ENCODE measurements at regions not wholly inside any gene's neighbourhood (a gene's known extent, or its start where the extent isn't known, plus 50 kb on each side); places are given as distances from the start of the nearest gene placed in this dataset.

GRCh38 chr1:2932671-2933350 lies 88.5 kb upstream of the ACTRT2 start:
- no peak for DNase-seq (ENCODE audit: low read depth in 2 of 3, low spot score in 2 of 3)

- no peak for DNase-seq (ENCODE audit: low read depth in 2 of 3, low spot score in 2 of 3)
These were observed 87.7 kb upstream of the ACTRT2 start for GRCh38 chr1:2933431-2934155.

GRCh38 chr1:2934156-2934540 lies 87.1 kb upstream of the ACTRT2 start:
- DNase-seq (ENCODE audit: low read depth in 2 of 3, low spot score in 2 of 3), result no peak

GRCh38 chr1:2934642-2935081 lies 86.6 kb upstream of the ACTRT2 start:
- DNase-seq (ENCODE audit: low read depth in 2 of 3, low spot score in 2 of 3), result no peak

GRCh38 chr1:2935184-2935583 lies 86.1 kb upstream of the ACTRT2 start:
- DNase-seq (ENCODE audit: low read depth in 2 of 3, low spot score in 2 of 3), result no peak

- DNase-seq (ENCODE audit: low read depth in 2 of 3, low spot score in 2 of 3), result no peak
These were observed 85.4 kb upstream of the ACTRT2 start for GRCh38 chr1:2935751-2936390.

GRCh38 chr1:2936559-2937515 lies 84.4 kb upstream of the ACTRT2 start:
- no peak for DNase-seq (ENCODE audit: low read depth in 2 of 3, low spot score in 2 of 3)

- DNase-seq (ENCODE audit: low read depth in 2 of 3, low spot score in 2 of 3), result no peak
These were observed 83.5 kb upstream of the ACTRT2 start for GRCh38 chr1:2937805-2938204.

GRCh38 chr1:2939041-2939552 lies 82.2 kb upstream of the ACTRT2 start:
- DNase-seq (ENCODE audit: low read depth in 2 of 3, low spot score in 2 of 3), result no peak

GRCh38 chr1:2940178-2940577 lies 81.1 kb upstream of the ACTRT2 start:
- no peak for DNase-seq (ENCODE audit: low read depth in 2 of 3, low spot score in 2 of 3)

- DNase-seq (ENCODE audit: low read depth in 2 of 3, low spot score in 2 of 3), result no peak
These were observed 80.2 kb upstream of the ACTRT2 start for GRCh38 chr1:2941040-2941439.

- no peak for DNase-seq (ENCODE audit: low read depth in 2 of 3, low spot score in 2 of 3)
These were observed 79.4 kb upstream of the ACTRT2 start for GRCh38 chr1:2941907-2942306.

- no peak for DNase-seq (ENCODE audit: low read depth in 2 of 3, low spot score in 2 of 3)
These were observed 78.9 kb upstream of the ACTRT2 start for GRCh38 chr1:2942410-2942809.

GRCh38 chr1:2943686-2944260 lies 77.5 kb upstream of the ACTRT2 start:
- DNase-seq (ENCODE audit: low read depth in 2 of 3, low spot score in 2 of 3), result no peak

- no peak for DNase-seq (ENCODE audit: low read depth in 2 of 3, low spot score in 2 of 3)
These were observed 76.6 kb upstream of the ACTRT2 start for GRCh38 chr1:2944705-2945104.

- no peak for DNase-seq (ENCODE audit: low read depth in 2 of 3, low spot score in 2 of 3)
These were observed 75.4 kb upstream of the ACTRT2 start for GRCh38 chr1:2945821-2946231.

GRCh38 chr1:2946291-2946690 lies 75.0 kb upstream of the ACTRT2 start:
- DNase-seq (ENCODE audit: low read depth in 2 of 3, low spot score in 2 of 3), result no peak

GRCh38 chr1:2946999-2947690 lies 74.1 kb upstream of the ACTRT2 start:
- DNase-seq (ENCODE audit: low read depth in 2 of 3, low spot score in 2 of 3), result no peak

- no peak for DNase-seq (ENCODE audit: low read depth in 2 of 3, low spot score in 2 of 3)
These were observed 73.1 kb upstream of the ACTRT2 start for GRCh38 chr1:2948001-2948750.

All from activated CD8-positive, alpha-beta memory T cell treated with anti-CD3 and anti-CD28 coated beads for 48 hours (primary cell).